Progenitor cell of endocrine pancreas (in vitro differentiated cells): ENCODE measurements at regions not wholly inside any gene's neighbourhood (a gene's known extent, or its start where the extent isn't known, plus 50 kb on each side); places are given as distances from the start of the nearest gene placed in this dataset.
"Not testable (repeated sequence)": the region's sequence is repeated elsewhere in the genome, so short reads cannot be mapped to it uniquely, and the experiment has no call there.

Experiments
- DNase-seq: peaks from one replicate; pipeline ENCODE4 v3.0.0; 2021; ENCODE audit warnings: low spot score; ENCODE audit not compliant: unreplicated experiment
- H3K27ac Mint-ChIP-seq: 2 replicates; pipeline ENCODE4 v1.8.0; 2021; ENCODE audit warnings: mild to moderate bottlenecking, moderate library complexity, mixed read lengths
- H3K27me3 Mint-ChIP-seq: 2 replicates; pipeline ENCODE4 v1.8.0; 2021; ENCODE audit warnings: mixed read lengths
- H3K36me3 Mint-ChIP-seq: 2 replicates; pipeline ENCODE4 v1.8.0; 2022; ENCODE audit warnings: mixed read lengths; ENCODE audit not compliant: insufficient read depth
- H3K4me1 Mint-ChIP-seq: 2 replicates; pipeline ENCODE4 v1.8.0; 2021; ENCODE audit warnings: low read depth, mixed read lengths
- H3K4me3 Mint-ChIP-seq: 2 replicates; pipeline ENCODE4 v1.8.0; 2021; ENCODE audit warnings: low read depth, mild to moderate bottlenecking, moderate library complexity, mixed read lengths
- H3K9me3 Mint-ChIP-seq: 2 replicates; pipeline ENCODE4 v1.8.0; 2021; ENCODE audit warnings: low read depth, mixed read lengths
- CTCF ChIP-seq: fragments of 200-600 bp; sonication (generic); IDR thresholded peaks from one replicate; pipeline ENCODE4 v1.5.0; 2021; ENCODE audit warnings: antibody characterized with exemption, mild to moderate bottlenecking; ENCODE audit not compliant: unreplicated experiment

GRCh38 chr13:59319276-59319675, 844.5 kb downstream of the DIAPH3 start:
- Mint-ChIP-seq H3K9me3 (peaks cover 4% of the 10 kb centered on the region), H3K4me3 (no peak overlapping the region), H3K4me1 (peaks cover 3% of the 10 kb centered on the region), H3K27ac (no peak overlapping the region), H3K27me3 (no peaks in the 10 kb centered on the region), H3K36me3 (no peaks in the 10 kb centered on the region)
- no peak for TF ChIP-seq CTCF
- DNase-seq = no peak

- Mint-ChIP-seq H3K27ac (no peak overlapping the region), H3K36me3 (no peaks in the 10 kb centered on the region), H3K9me3 (no peaks in the 10 kb centered on the region), H3K27me3 (no peaks in the 10 kb centered on the region), H3K4me3 (no peak overlapping the region), H3K4me1 (peaks cover 3% of the 10 kb centered on the region)
- no peak for TF ChIP-seq CTCF
- no peak for DNase-seq
Measured at GRCh38 chr13:59320021-59320420, 843.7 kb downstream of the DIAPH3 start.

- not testable (repeated sequence) for H3K27ac Mint-ChIP-seq, H3K9me3 Mint-ChIP-seq, DNase-seq, H3K4me3 Mint-ChIP-seq, H3K4me1 Mint-ChIP-seq, H3K36me3 Mint-ChIP-seq, H3K27me3 Mint-ChIP-seq
Measured at GRCh38 chr13:59324401-59324800, 839.3 kb downstream of the DIAPH3 start.

- Mint-ChIP-seq H3K4me3 (no peak overlapping the region), H3K27me3 (no peaks in the 10 kb centered on the region), H3K36me3 (no peaks in the 10 kb centered on the region), H3K27ac (no peak overlapping the region), H3K4me1 (peaks cover 3% of the 10 kb centered on the region), H3K9me3 (peaks cover 3% of the 10 kb centered on the region)
- TF ChIP-seq CTCF = no peak
- DNase-seq = no peak
Measured at GRCh38 chr13:59326717-59327116, 837.0 kb downstream of the DIAPH3 start.

- peaks cover 3% of the 10 kb centered on the region for H3K4me1 Mint-ChIP-seq
- DNase-seq = no peak
- TF ChIP-seq CTCF = no peak
- H3K9me3 Mint-ChIP-seq = peaks cover 3% of the 10 kb centered on the region
- no peak overlapping the region for H3K27ac Mint-ChIP-seq
- H3K36me3 Mint-ChIP-seq = no peaks in the 10 kb centered on the region
- H3K4me3 Mint-ChIP-seq = no peak overlapping the region
- no peaks in the 10 kb centered on the region for H3K27me3 Mint-ChIP-seq
Measured at GRCh38 chr13:59330764-59331163, 833.0 kb downstream of the DIAPH3 start.

- no peak for TF ChIP-seq CTCF
- Mint-ChIP-seq H3K9me3 (no peaks in the 10 kb centered on the region), H3K36me3 (no peaks in the 10 kb centered on the region), H3K4me1 (no peaks in the 10 kb centered on the region), H3K27ac (no peak overlapping the region), H3K27me3 (no peaks in the 10 kb centered on the region), H3K4me3 (no peak overlapping the region)
- DNase-seq = no peak
Measured at GRCh38 chr13:59332966-59333365, 830.8 kb downstream of the DIAPH3 start.
